Kasumi-1 (cell line): ENCODE measurements at regions not wholly inside any gene's neighbourhood (a gene's known extent, or its start where the extent isn't known, plus 50 kb on each side); places are given as distances from the start of the nearest gene placed in this dataset.
"Not testable (repeated sequence)": the region's sequence is repeated elsewhere in the genome, so short reads cannot be mapped to it uniquely, and the experiment has no call there.

ENCODE experiments used
- DNase-seq, 2 experiments: peaks; one replicate each; lab custom pipeline; 2025; lab: John Stamatoyannopoulos, UW

DNA sequence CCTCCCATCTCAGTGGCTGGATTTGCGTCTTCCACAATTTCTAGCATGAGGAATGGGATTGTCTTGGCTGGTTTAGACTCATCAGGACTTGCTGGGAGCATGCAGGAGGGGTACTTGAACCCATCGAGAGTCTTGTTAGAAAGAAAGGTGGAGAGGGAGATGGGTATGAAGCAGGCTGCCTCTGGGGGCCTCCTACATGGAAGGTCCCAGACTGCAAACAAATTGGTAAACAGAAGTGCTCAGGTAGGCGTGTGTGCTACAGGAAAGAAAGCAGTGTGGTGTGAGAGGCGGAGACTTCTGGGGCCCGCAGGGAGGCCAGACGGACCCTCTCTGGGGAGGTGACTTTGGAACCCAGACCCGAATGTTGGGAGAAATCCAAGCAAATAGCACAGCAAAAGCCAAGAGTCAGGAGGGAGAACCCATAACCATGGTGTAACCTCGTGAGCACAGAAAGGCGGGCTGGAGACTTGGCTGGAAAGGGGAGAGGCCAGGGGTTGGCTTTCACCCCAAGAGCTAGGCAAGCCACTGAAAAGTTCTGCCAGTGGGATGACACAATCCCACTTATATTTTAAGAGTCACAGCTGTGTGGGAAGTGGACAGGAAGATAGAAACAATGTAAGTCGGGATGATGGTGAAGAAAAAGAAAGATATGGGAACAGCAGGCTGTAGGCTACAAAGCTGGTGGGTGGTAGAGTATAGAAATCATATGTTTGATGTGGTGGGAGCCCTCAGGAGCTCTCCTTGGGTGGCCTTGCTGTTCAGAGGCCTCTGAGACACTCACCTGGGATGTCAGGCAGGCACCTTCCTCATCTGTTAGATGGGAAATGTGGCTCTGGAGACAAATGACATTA is 130.1 kb upstream of the PRR20G start:
- no peak for DNase-seq

GRCh38 chr3:127413871-127414270 is 126.0 kb upstream of the PRR20G start:
- DNase-seq: no peak

GRCh38 chr3:127413318-127413673 is 125.5 kb upstream of the PRR20G start:
- DNase-seq: no peak

- DNase-seq: no peak
Measured at GRCh38 chr3:127412578-127413317, 124.9 kb upstream of the PRR20G start.

DNA sequence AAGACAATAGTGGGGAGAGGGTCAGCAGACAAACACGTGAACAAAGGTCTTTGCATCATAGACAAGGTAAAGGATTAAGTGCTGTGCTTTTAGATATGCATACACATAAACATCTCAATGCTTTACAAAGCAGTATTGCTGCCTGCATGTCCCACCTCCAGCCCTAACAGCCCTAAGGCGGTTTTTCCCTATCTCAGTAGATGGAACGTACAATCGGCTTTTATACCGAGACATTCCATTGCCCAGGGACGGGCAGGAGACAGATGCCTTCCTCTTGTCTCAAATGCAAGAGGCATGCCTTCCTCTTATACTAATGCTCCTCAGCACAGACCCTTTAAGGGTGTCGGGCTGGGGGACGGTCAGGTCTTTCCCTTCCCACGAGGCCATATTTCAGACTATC is 124.0 kb upstream of the PRR20G start:
- DNase-seq: not testable (repeated sequence)

DNA sequence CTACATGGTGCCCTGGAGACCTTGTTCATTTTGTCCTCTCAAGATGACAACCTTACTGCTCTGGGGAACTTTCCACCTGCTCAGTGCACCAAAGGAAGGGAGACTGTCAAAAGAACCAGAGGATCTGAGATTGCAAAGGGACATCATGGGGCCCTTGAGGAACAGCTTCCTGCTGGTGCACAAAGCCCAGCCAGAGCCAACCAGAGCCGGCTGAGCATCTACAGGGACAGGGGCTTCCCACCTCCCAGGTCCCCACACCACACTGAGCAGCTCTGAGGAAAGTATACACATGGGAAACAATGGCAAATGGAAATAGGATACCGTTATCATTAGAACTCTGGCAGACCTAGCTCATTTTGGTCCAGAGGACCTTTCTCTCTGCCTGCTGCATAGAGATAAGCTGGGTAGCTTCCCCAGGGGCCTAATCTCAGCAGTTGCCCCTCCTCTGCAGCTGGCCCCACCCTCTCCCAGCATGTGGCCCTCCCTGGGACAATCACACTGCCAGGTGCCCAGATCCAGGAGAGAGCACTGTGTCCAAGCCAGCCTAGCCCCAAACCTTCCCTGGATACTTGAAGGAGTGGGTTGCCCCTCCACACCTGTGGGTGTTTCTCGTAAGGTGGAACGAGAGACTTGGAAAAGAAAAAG is 123.4 kb upstream of the PRR20G start:
- no peak for DNase-seq

GRCh38 chr3:127410678-127411077 is 122.8 kb upstream of the PRR20G start:
- no peak for DNase-seq

DNA sequence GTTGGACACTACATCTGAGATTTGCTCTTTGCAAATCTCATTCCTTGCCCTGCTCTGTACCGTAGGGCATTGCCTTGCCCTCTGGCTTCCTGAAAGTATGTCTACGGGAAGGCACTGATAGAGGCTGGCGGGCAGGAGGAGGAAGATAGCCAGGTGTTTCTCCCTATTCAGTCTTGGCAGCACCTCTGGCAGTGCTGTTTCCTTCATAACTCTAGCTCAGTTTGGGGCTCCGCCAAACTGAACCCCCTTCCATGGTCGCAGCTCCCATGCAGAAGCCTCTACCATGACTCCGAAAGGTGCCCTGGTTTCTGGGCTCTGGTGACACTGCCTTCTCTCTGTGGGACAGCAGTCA is 122.3 kb upstream of the PRR20G start:
- no peak for DNase-seq

GRCh38 chr3:127409421-127410136 is 121.7 kb upstream of the PRR20G start:
- DNase-seq: no peak

- DNase-seq: no peak
Measured at GRCh38 chr3:127408684-127409420, 121.0 kb upstream of the PRR20G start.

DNA sequence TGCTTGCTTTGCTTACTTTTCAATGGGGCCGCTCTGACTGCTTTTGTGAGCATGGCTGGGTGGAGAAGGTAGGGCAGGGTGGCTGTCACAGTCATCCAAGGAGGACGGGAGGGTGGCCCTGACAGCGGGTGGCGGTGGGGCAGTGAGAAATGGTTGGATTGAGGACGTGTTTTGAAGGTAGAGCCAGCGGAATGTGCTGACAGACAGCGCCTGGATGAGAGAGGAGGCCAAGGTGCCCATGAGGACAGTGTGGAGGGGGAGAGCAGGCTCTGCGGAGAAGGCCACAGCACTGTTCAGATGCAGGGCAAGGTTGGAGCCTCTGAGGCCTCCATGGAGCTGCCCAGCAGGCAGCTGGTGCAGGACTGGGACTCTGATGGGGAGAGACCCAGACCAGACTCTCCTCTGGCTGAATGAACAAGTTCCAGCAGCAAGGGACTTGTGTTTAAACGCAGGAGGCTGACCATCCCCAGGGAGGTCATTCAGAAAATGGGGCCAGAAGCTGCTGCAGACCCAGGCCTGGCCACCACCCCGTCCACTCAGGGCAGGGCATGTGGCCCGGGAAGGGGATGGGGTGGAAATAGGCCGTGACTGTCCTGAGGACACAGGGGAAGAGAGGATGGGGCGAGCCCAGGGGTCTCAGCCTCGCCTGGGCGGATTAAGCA is 120.3 kb upstream of the PRR20G start:
- no peak for DNase-seq

- DNase-seq: no peak
Measured at GRCh38 chr3:127407026-127407939, 119.4 kb upstream of the PRR20G start.

DNA sequence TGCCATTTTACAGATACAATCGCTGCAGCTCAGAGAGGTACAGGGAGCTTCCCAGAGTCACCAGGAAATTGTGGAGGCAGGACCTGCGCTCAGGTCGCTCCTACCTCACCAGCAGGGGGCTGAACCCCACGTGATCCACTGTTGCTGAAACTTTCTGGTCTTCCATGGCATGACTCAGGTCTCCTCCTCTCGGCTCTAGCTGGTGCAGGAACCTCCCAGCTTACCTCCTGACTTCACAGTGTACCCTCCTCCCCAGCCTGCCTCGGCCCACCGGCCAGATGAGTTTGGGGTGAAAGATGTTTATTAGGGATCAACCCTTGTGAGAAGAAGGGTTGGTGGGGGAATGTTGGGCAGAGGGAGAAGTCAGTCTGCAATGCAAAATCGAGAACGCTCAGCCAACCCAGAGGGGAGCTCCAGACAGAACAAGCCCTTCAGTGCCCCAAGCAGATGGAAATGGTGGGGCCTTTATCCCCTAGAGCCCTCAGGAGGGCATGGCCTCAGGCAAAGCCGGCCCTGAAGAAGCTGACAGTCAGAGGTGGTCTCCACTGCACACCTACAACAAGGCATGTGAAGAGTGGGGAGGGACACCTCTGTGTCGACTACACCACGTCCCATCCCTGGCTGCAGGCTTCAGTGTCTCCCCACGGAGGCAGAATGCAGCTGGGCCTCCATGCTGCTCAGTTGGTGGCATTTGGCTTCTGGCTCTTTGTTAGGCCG is 118.6 kb upstream of the PRR20G start:
- DNase-seq: peak in 1 of 2 experiments; percentile 18

- no peak for DNase-seq
Measured at GRCh38 chr3:127405791-127406190, 117.9 kb upstream of the PRR20G start.

DNA sequence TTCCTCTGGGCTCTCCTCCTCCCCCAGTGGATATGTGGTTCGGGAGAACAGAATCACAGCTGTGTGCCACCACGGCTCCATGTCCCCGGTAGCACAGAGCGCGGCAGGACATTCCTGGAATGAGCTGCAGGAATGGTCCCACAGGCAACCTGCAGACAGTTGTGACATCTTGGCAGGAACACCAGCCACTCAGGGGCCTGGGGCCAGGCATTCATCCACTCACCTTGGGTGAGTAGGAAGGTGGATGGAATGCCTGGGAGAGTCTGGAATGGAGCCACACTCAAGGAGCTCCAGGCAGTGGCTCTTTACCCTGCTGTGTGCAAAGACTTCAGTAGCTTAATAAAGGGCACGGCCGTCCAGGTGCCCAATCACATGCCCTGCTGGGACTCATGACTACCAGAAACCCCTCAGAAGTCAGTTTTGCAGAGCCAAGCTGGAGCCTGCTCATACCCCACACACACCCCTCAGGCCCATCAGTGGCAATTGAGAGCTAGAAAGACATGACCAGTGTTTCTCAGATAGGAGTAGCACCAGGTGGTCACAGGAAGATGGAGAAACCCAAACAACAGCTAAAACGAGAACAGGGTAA is 117.3 kb upstream of the PRR20G start:
- DNase-seq: no peak

DNA sequence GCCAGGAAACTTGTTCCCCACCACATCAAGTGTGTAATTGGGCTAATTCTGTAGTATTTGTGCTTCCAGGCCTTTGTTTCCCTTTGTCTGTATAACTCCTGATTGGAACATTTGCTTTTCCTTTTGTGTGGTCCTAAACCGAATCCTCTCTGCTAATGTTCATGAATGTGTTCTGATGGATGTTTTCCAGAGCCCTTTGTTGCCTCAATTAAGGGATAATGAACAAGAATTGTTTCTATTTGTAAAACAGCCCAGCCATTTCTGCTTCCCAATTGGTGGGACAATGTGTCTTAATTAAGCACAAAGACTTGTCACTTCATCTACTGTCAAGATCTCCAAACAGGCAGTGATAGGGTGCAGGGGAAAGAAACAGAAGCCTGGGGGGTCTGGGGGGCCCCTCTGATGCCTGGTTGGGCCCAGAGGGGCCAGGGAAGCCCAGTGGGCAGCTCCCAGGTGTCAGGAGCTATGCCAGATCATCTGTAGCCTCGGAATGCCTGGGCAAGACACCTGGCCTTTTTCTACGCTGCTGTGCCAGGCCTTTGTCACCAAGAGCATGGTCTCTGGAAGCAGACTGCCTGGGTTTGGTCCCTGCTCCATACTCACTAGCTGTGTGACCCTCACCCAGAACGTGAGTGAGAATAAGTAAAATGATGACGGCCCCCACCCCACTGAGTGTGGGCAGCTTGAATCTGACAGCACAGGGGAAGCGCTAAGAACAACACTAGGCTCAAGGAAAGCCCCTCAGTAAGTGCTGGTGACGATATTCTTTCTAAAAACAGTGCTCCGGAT is 116.6 kb upstream of the PRR20G start:
- DNase-seq: no peak

GRCh38 chr3:127403795-127404194 is 115.9 kb upstream of the PRR20G start:
- DNase-seq: no peak

- no peak for DNase-seq
Measured at GRCh38 chr3:127399154-127399553, 111.3 kb upstream of the PRR20G start.
